Brain microvascular endothelial cell (primary cell): ENCODE measurements at regions not wholly inside any gene's neighbourhood (a gene's known extent, or its start where the extent isn't known, plus 50 kb on each side); places are given as distances from the start of the nearest gene placed in this dataset.

Experiments used
- DNase-seq: peaks from one replicate; pipeline ENCODE4 v3.0.0-alpha.2; 2020
- H3K27ac ChIP-seq: fragments of 250-450 bp; sonication (Bioruptor Pico); 2 replicates; pipeline ENCODE4 v1.5.1; 2020; ENCODE audit warnings: mild to moderate bottlenecking, moderate library complexity
- H3K27me3 ChIP-seq: fragments of 250-450 bp; sonication (Bioruptor Pico); replicated peaks from 2 replicates; pipeline ENCODE4 v1.5.1; 2020; ENCODE audit warnings: mild to moderate bottlenecking
- H3K36me3 ChIP-seq: fragments of 250-450 bp; sonication (Bioruptor Pico); replicated peaks from 2 replicates; pipeline ENCODE4 v1.5.1; 2020; ENCODE audit warnings: mild to moderate bottlenecking
- H3K4me3 ChIP-seq: 2 replicates; pipeline ENCODE4 v1.5.1; 2011; ENCODE audit warnings: low read depth, mild to moderate bottlenecking, control low read depth, low read length, moderate library complexity
- CTCF ChIP-seq: IDR thresholded peaks from 2 replicates; pipeline ENCODE4 v1.5.1; 2011; ENCODE audit warnings: low read depth, mild to moderate bottlenecking, moderate library complexity, low read length, control low read depth, inconsistent platforms; ENCODE audit errors: missing control alignments
- in situ Hi-C: cut with HindIII; loops from 2 replicates; pipeline ENCODE4 v1.10.0; 2017; ENCODE audit warnings: low sequenced_read_pairs, low pct_ligation_motif_present

- H3K27me3 ChIP-seq: no peaks in the 10 kb centered on the region
- H3K36me3 ChIP-seq: no peaks in the 10 kb centered on the region
- no peak overlapping the region for H3K27ac ChIP-seq
- no peak for DNase-seq
- no peak overlapping the region for H3K4me3 ChIP-seq
- in situ Hi-C loops: no loop called here
- TF ChIP-seq CTCF: no peak
Observed at GRCh38 chr14:58750321-58751269, 112.8 kb downstream of the DACT1 start.

- H3K27ac ChIP-seq: no peak overlapping the region
- H3K36me3 ChIP-seq: no peaks in the 10 kb centered on the region
- no peaks in the 10 kb centered on the region for H3K27me3 ChIP-seq
- in situ Hi-C loops: no loop called here
- H3K4me3 ChIP-seq: no peak overlapping the region
- TF ChIP-seq CTCF: no peak
- DNase-seq: no peak
Observed at GRCh38 chr14:58751788-58752187, 114.0 kb downstream of the DACT1 start.

GRCh38 chr14:58752289-58752688 lies 114.5 kb downstream of the DACT1 start:
- Histone ChIP-seq H3K4me3 (no peak overlapping the region), H3K27ac (no peak overlapping the region), H3K27me3 (no peaks in the 10 kb centered on the region), H3K36me3 (no peaks in the 10 kb centered on the region)
- in situ Hi-C loops: no loop called here
- DNase-seq: no peak
- no peak for TF ChIP-seq CTCF

- no peaks in the 10 kb centered on the region for H3K36me3 ChIP-seq
- in situ Hi-C loops: no loop called here
- DNase-seq: no peak
- no peaks in the 10 kb centered on the region for H3K27me3 ChIP-seq
- no peak overlapping the region for H3K27ac ChIP-seq
- TF ChIP-seq CTCF: no peak
- H3K4me3 ChIP-seq: no peak overlapping the region
Observed at GRCh38 chr14:58752771-58753201, 115.0 kb downstream of the DACT1 start.

GRCh38 chr14:58755031-58755925 lies 117.5 kb downstream of the DACT1 start:
- H3K36me3 ChIP-seq: no peaks in the 10 kb centered on the region
- H3K27me3 ChIP-seq: no peaks in the 10 kb centered on the region
- H3K27ac ChIP-seq: no peak overlapping the region
- TF ChIP-seq CTCF: no peak
- no peak overlapping the region for H3K4me3 ChIP-seq
- in situ Hi-C loops: no loop called here
- DNase-seq: no peak
